Astrocyte (in vitro differentiated cells and primary cell): ENCODE measurements at regions not wholly inside any gene's neighbourhood (a gene's known extent, or its start where the extent isn't known, plus 50 kb on each side); places are given as distances from the start of the nearest gene placed in this dataset.

Source experiments
- DNase-seq: peaks from one replicate; pipeline ENCODE4 v3.0.0-alpha.2; 2010; ENCODE audit warnings: low read depth
- FAIRE-seq: peaks from 2 replicates; lab custom pipeline; 2011; peaks lifted over from hg19 to GRCh38; lab: Jason Lieb, UNC
- H2AFZ ChIP-seq: 2 replicates; pipeline ENCODE4 v1.6.0; 2012; ENCODE audit warnings: low read depth, low read length, inconsistent platforms
- H3K27ac ChIP-seq: 2 replicates; pipeline ENCODE4 v1.5.1; 2011; ENCODE audit warnings: low read depth, low read length, inconsistent platforms
- H3K27me3 ChIP-seq: 2 replicates; pipeline ENCODE4 v1.6.0; 2011; ENCODE audit warnings: low read length, inconsistent platforms; ENCODE audit not compliant: insufficient read depth
- H3K36me3 ChIP-seq: 2 replicates; pipeline ENCODE4 v1.5.1; 2011; ENCODE audit warnings: low read length, inconsistent platforms; ENCODE audit not compliant: insufficient read depth
- H3K4me1 ChIP-seq: 2 replicates; pipeline ENCODE4 v1.5.1; 2011; ENCODE audit warnings: low read length, inconsistent platforms; ENCODE audit not compliant: insufficient read depth
- H3K4me2 ChIP-seq: 2 replicates; pipeline ENCODE4 v1.6.0; 2012; ENCODE audit warnings: low read length, inconsistent platforms
- H3K4me3 ChIP-seq: 2 replicates; pipeline ENCODE4 v1.5.1; 2011; ENCODE audit warnings: low read depth, mild to moderate bottlenecking, low read length, inconsistent platforms; ENCODE audit not compliant: insufficient read depth
- H3K79me2 ChIP-seq: 2 replicates; pipeline ENCODE4 v1.6.0; 2012; ENCODE audit warnings: mild to moderate bottlenecking, low read length, inconsistent platforms; ENCODE audit not compliant: insufficient read depth
- H3K9ac ChIP-seq: 2 replicates; pipeline ENCODE4 v1.6.0; 2012; ENCODE audit warnings: mild to moderate bottlenecking, low read length, inconsistent platforms
- H3K9me3 ChIP-seq: 2 replicates; pipeline ENCODE4 v1.5.1; 2012; ENCODE audit warnings: low read depth, mild to moderate bottlenecking, low read length, inconsistent platforms; ENCODE audit not compliant: insufficient read depth
- H4K20me1 ChIP-seq: 2 replicates; pipeline ENCODE4 v1.6.0; 2012; ENCODE audit warnings: low read length, inconsistent platforms; ENCODE audit not compliant: insufficient read depth
- H3K27ac Mint-ChIP-seq: one replicate; pipeline ENCODE4 v1.8.0; 2021; ENCODE audit warnings: mild to moderate bottlenecking, mixed read lengths; ENCODE audit not compliant: unreplicated experiment
- H3K27me3 Mint-ChIP-seq: one replicate; pipeline ENCODE4 v1.8.0; 2021; ENCODE audit warnings: low read depth, mixed read lengths; ENCODE audit not compliant: unreplicated experiment
- H3K36me3 Mint-ChIP-seq: one replicate; pipeline ENCODE4 v1.8.0; 2021; ENCODE audit warnings: low read depth, mixed read lengths; ENCODE audit not compliant: unreplicated experiment
- H3K4me1 Mint-ChIP-seq: one replicate; pipeline ENCODE4 v1.8.0; 2021; ENCODE audit warnings: low read depth, mixed read lengths; ENCODE audit not compliant: unreplicated experiment
- H3K4me3 Mint-ChIP-seq: one replicate; pipeline ENCODE4 v1.8.0; 2021; ENCODE audit warnings: mild to moderate bottlenecking, moderate library complexity, mixed read lengths; ENCODE audit not compliant: unreplicated experiment
- H3K9me3 Mint-ChIP-seq: one replicate; pipeline ENCODE4 v1.8.0; 2021; ENCODE audit warnings: mild to moderate bottlenecking, mixed read lengths; ENCODE audit not compliant: unreplicated experiment
- CTCF ChIP-seq: IDR thresholded peaks from 2 replicates; pipeline ENCODE4 v1.5.1; 2011; ENCODE audit warnings: low read depth, mild to moderate bottlenecking, inconsistent platforms, low read length, moderate library complexity; ENCODE audit not compliant: insufficient read depth
- EZH2 ChIP-seq: IDR thresholded peaks from 2 replicates; pipeline ENCODE4 v1.6.1; 2012; ENCODE audit warnings: mild to moderate bottlenecking, low read length, inconsistent platforms; ENCODE audit not compliant: insufficient read depth

DNA sequence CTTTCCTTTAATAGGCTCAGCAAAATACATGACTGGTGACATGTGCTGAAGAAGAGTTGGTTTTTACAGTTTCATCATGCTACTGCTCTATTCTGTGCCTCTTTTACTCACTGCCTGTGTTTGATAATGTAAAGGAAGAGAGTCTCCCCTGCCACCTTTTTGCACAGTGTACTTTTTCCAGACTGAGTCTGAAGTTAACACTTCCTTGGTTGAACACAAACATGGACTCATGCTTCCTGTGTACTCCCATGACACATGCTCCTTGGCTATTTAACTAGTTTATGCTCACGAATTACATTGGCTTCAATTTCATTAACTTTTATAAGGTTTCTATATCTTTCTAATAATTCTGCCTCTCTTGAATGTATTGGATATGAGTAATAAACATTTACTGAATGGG lies 396.1 kb downstream of the VGLL3 start:
- Histone ChIP-seq H3K4me1 (no peaks in the 10 kb centered on the region), H3K79me2 (no peaks in the 10 kb centered on the region), H3K9me3 (no peaks in the 10 kb centered on the region), H3K27me3 (no peaks in the 10 kb centered on the region), H3K27ac (no peak overlapping the region), H3K4me3 (no peak overlapping the region), H3K36me3 (no peaks in the 10 kb centered on the region), H3K9ac (no peak overlapping the region), H3K4me2 (no peak overlapping the region), H2AFZ (no peak overlapping the region), H4K20me1 (no peaks in the 10 kb centered on the region)
- no peak for TF ChIP-seq CTCF
- TF ChIP-seq EZH2: no peak
- H3K9me3 Mint-ChIP-seq: no peaks in the 10 kb centered on the region
- no peak overlapping the region for H3K4me3 Mint-ChIP-seq
- H3K27me3 Mint-ChIP-seq: no peaks in the 10 kb centered on the region
- H3K4me1 Mint-ChIP-seq: peaks cover 2% of the 10 kb centered on the region
- DNase-seq (no peak), FAIRE-seq (no peak)
- no peaks in the 10 kb centered on the region for H3K36me3 Mint-ChIP-seq
- no peak overlapping the region for H3K27ac Mint-ChIP-seq

- H3K9me3 ChIP-seq: peaks cover 5% of the 10 kb centered on the region
- H3K9me3 Mint-ChIP-seq: no peaks in the 10 kb centered on the region
- no peak overlapping the region for H3K4me3 ChIP-seq
- no peaks in the 10 kb centered on the region for H4K20me1 ChIP-seq
- no peaks in the 10 kb centered on the region for H3K4me1 Mint-ChIP-seq
- H3K36me3 ChIP-seq: no peaks in the 10 kb centered on the region
- no peak overlapping the region for H3K4me2 ChIP-seq
- H3K27me3 ChIP-seq: no peaks in the 10 kb centered on the region
- H3K4me3 Mint-ChIP-seq: no peak overlapping the region
- no peak overlapping the region for H3K27ac Mint-ChIP-seq
- FAIRE-seq: no peak
- H3K79me2 ChIP-seq: no peaks in the 10 kb centered on the region
- TF ChIP-seq CTCF (no peak), EZH2 (no peak)
- no peak overlapping the region for H3K27ac ChIP-seq
- H2AFZ ChIP-seq: no peak overlapping the region
- H3K4me1 ChIP-seq: no peaks in the 10 kb centered on the region
- H3K27me3 Mint-ChIP-seq: no peaks in the 10 kb centered on the region
- H3K9ac ChIP-seq: no peak overlapping the region
- DNase-seq: no peak
- H3K36me3 Mint-ChIP-seq: no peaks in the 10 kb centered on the region
Observed at GRCh38 chr3:86578071-86578470, 412.9 kb downstream of the VGLL3 start.

DNA sequence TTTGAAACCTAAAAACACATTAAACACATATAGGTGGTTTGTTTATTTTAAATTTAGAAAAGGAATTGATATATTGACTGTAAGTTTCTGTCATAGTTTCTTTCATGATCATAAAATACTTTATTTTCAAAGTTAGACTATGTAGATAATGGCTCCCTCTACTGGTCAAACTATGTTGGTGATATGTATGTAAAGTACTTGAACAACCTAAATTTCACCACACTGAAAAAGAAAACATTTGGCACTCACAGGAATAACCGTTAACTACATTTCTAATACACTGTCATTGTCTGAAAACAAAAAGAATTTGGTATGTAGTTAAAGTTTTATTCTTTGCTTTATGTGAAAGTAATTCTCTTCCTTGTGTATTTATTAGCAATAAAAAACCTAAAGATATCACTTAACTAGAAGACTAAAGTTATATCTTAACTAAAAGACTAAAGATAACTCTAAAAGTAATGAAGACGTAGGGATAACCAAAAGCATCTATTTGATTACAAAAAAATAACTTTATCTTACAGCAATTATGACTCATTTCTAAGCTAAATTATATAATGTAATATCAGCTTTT lies 427.5 kb downstream of the VGLL3 start:
- H2AFZ ChIP-seq: no peak overlapping the region
- H3K9me3 ChIP-seq: no peaks in the 10 kb centered on the region
- Mint-ChIP-seq H3K27me3 (no peaks in the 10 kb centered on the region), H3K4me1 (no peaks in the 10 kb centered on the region), H3K36me3 (no peaks in the 10 kb centered on the region), H3K9me3 (no peaks in the 10 kb centered on the region), H3K4me3 (no peak overlapping the region), H3K27ac (no peak overlapping the region)
- no peak overlapping the region for H3K4me2 ChIP-seq
- H4K20me1 ChIP-seq: no peaks in the 10 kb centered on the region
- H3K9ac ChIP-seq: no peak overlapping the region
- H3K27ac ChIP-seq: no peak overlapping the region
- H3K36me3 ChIP-seq: no peaks in the 10 kb centered on the region
- H3K4me3 ChIP-seq: no peak overlapping the region
- FAIRE-seq (peak; percentile 39), DNase-seq (peak; percentile 37)
- no peaks in the 10 kb centered on the region for H3K79me2 ChIP-seq
- no peaks in the 10 kb centered on the region for H3K27me3 ChIP-seq
- no peaks in the 10 kb centered on the region for H3K4me1 ChIP-seq
- TF ChIP-seq EZH2 (no peak), CTCF (peak; percentile 59)
